ENCODE measurements at regions not wholly inside any gene's neighbourhood (a gene's known extent, or its start where the extent isn't known, plus 50 kb on each side); places are given as distances from the start of the nearest gene placed in this dataset.

GRCh38 chr9:129359916-129360536, 182.0 kb upstream of the IER5L start:
- no peak overlapping the region for H3K27ac ChIP-seq
- TF ChIP-seq ZFX (IDR thresholded peaks at IDR 0.05; ENCODE audit: borderline replicate concordance) (no peak), CTCF (IDR thresholded peaks at IDR 0.05) (no peak)

- no peak for TF ChIP-seq CTCF (IDR thresholded peaks at IDR 0.05)
- TF ChIP-seq ZFX (IDR thresholded peaks at IDR 0.05; ENCODE audit: borderline replicate concordance): no peak
- H3K27ac ChIP-seq: no peak overlapping the region
Measured at GRCh38 chr9:129359162-129359811, 181.2 kb upstream of the IER5L start.

GRCh38 chr9:129358621-129359154, 180.6 kb upstream of the IER5L start:
- TF ChIP-seq ZFX (IDR thresholded peaks at IDR 0.05; ENCODE audit: borderline replicate concordance): no peak
- TF ChIP-seq CTCF (IDR thresholded peaks at IDR 0.05): no peak
- no peak overlapping the region for H3K27ac ChIP-seq

- no peak overlapping the region for H3K27ac ChIP-seq
- TF ChIP-seq ZFX (IDR thresholded peaks at IDR 0.05; ENCODE audit: borderline replicate concordance): no peak
- no peak for TF ChIP-seq CTCF (IDR thresholded peaks at IDR 0.05)
Measured at GRCh38 chr9:129357773-129358245, 179.7 kb upstream of the IER5L start.

- H3K27ac ChIP-seq: no peak overlapping the region
- no peak for TF ChIP-seq CTCF (IDR thresholded peaks at IDR 0.05)
- no peak for TF ChIP-seq ZFX (IDR thresholded peaks at IDR 0.05; ENCODE audit: borderline replicate concordance)
Measured at GRCh38 chr9:129356871-129357772, 179.1 kb upstream of the IER5L start.

- no peak overlapping the region for H3K27ac ChIP-seq
- TF ChIP-seq CTCF (IDR thresholded peaks at IDR 0.05) (no peak), ZFX (IDR thresholded peaks at IDR 0.05; ENCODE audit: borderline replicate concordance) (no peak)
Measured at GRCh38 chr9:129355631-129356030, 177.6 kb upstream of the IER5L start.

All from 22Rv1 (cell line).